Lower leg skin (tissue), 3 donors: ENCODE measurements at regions not wholly inside any gene's neighbourhood (a gene's known extent, or its start where the extent isn't known, plus 50 kb on each side); places are given as distances from the start of the nearest gene placed in this dataset.

Experiments
- CTCF ChIP-seq, 3 donors: fragments of 450-650 bp; IDR thresholded peaks; one replicate each; pipeline ENCODE4 v1.5.1; 2016; ENCODE audit warnings: antibody characterized with exemption in 3 of 3, mild to moderate bottlenecking in 3 of 3, moderate library complexity in 2 of 3
- POLR2A ChIP-seq, 2 donors: fragments of 450-650 bp; IDR thresholded peaks; one replicate each; pipeline ENCODE4 v1.6.1; 2016 to 2017; ENCODE audit warnings: antibody characterized with exemption in 2 of 2, mild to moderate bottlenecking in 1 of 2, moderate library complexity in 1 of 2

DNA sequence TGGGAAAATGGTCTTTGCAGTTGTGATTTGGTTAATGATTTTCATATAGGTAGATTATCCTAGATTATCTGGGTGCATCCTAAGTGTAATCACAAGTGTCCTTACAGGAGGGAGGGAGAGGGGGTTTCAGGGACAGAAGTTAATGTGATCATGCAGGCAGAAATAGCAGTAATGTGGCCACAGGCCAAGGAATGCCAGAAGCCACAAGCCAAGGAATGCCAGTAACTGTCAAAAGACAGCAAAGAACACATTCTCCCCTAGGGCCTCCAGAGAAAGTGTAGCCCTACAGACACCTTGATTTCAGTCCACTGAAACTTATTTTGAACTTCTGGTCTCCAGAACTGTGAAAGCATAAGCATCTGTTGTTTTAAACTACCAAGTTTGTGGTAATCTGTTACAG lies 2074.5 kb downstream of the MAT2B start:
- no peak for TF ChIP-seq CTCF (IDR thresholded peaks at IDR 0.05)
- no peak for TF ChIP-seq POLR2A (IDR thresholded peaks at IDR 0.05)
